PFSK-1 (cell line): ENCODE measurements at regions not wholly inside any gene's neighbourhood (a gene's known extent, or its start where the extent isn't known, plus 50 kb on each side); places are given as distances from the start of the nearest gene placed in this dataset.

Source experiments
- FOXP2 ChIP-seq: optimal IDR thresholded peaks from 2 replicates; pipeline ENCODE3; 2011; ENCODE audit warnings: borderline replicate concordance, control low read depth, inconsistent platforms; ENCODE audit not compliant: insufficient read depth; ENCODE audit errors: extremely low read length, extremely low read depth
- POLR2AphosphoS5 ChIP-seq: IDR thresholded peaks from 2 replicates; pipeline ENCODE4 v1.6.1; 2012; ENCODE audit warnings: low read depth, mild to moderate bottlenecking, control low read depth, low read length, moderate library complexity
- SIN3A ChIP-seq: IDR thresholded peaks from 2 replicates; pipeline ENCODE4 v1.6.1; 2012; ENCODE audit warnings: mild to moderate bottlenecking, low read length, moderate library complexity, borderline replicate concordance; ENCODE audit not compliant: insufficient read depth
- TAF1 ChIP-seq: IDR thresholded peaks from 2 replicates; pipeline ENCODE4 v1.6.1; 2012; ENCODE audit warnings: low read length, control low read depth, borderline replicate concordance; ENCODE audit not compliant: insufficient read depth
- TF ChIP-seq, protein P1 (sequence below), 2 experiments: IDR thresholded peaks; 2 replicates each; pipeline versions ENCODE4 v1.6.1 to v1.8.0; 2011 to 2012; ENCODE audit warnings: low read depth in 2 of 2, low read length in 2 of 2, control low read depth in 1 of 2, inconsistent platforms in 1 of 2, mild to moderate bottlenecking in 1 of 2, moderate library complexity in 1 of 2; ENCODE audit not compliant: insufficient read depth in 1 of 2

DNA sequence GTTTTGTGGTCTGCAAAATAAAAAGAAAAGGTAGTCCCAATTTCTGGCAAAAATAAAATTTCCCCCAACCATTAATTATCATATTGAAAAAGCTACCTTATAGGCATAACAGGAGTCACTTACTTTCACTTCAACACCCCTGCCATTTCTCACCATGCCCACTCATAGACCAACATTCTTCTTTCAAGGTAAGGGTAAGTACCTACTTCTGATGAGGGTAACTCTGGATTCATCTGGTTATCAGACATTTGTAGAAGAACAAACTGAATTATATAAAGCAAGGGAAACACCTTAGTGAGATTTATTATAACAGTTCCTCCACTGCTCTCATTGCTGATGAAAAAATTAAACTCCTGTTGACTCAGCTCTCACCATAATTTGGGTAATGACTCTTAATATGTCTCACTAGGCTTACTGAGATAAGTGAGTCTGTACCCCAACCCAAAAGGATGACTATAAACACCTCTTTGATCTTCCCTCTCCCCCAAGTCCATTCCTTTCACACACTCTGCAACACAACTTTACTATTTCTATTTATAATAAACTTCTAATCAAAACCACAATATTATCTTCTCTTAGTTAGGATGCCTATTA is 287.6 kb downstream of the KDM5D start:
- TF ChIP-seq SIN3A (no peak), POLR2AphosphoS5 (no peak)
- TF ChIP-seq, protein P1, sequence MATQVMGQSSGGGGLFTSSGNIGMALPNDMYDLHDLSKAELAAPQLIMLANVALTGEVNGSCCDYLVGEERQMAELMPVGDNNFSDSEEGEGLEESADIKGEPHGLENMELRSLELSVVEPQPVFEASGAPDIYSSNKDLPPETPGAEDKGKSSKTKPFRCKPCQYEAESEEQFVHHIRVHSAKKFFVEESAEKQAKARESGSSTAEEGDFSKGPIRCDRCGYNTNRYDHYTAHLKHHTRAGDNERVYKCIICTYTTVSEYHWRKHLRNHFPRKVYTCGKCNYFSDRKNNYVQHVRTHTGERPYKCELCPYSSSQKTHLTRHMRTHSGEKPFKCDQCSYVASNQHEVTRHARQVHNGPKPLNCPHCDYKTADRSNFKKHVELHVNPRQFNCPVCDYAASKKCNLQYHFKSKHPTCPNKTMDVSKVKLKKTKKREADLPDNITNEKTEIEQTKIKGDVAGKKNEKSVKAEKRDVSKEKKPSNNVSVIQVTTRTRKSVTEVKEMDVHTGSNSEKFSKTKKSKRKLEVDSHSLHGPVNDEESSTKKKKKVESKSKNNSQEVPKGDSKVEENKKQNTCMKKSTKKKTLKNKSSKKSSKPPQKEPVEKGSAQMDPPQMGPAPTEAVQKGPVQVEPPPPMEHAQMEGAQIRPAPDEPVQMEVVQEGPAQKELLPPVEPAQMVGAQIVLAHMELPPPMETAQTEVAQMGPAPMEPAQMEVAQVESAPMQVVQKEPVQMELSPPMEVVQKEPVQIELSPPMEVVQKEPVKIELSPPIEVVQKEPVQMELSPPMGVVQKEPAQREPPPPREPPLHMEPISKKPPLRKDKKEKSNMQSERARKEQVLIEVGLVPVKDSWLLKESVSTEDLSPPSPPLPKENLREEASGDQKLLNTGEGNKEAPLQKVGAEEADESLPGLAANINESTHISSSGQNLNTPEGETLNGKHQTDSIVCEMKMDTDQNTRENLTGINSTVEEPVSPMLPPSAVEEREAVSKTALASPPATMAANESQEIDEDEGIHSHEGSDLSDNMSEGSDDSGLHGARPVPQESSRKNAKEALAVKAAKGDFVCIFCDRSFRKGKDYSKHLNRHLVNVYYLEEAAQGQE (IDR thresholded peaks at IDR 0.05; ENCODE audit: insufficient read depth in 1 of 2, low read depth in 2 of 2, low read length in 2 of 2), result no peak

DNA sequence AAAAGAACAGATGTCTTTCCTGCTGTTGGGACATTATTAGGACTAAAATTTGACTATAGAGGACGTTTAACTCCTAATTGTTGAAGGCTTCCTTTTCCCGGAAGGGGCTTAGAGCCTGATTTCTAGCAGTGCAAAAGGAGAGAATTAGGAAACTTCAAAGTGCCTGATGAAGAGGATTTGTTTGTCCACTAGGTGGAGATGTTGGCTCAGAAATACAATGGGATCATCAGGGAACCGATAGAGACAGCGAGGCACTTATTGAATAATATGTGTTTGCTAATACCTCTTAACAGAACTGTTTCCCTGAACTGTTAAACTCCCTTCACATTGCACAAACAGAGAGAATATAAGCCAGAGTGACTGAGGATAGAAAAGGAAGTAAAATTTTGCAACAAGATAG is 311.5 kb downstream of the KDM5D start:
- TF ChIP-seq POLR2AphosphoS5 (no peak), TAF1 (no peak), FOXP2 (no peak), SIN3A (no peak)
- TF ChIP-seq, protein P1 (IDR thresholded peaks at IDR 0.05; ENCODE audit: insufficient read depth in 1 of 2, low read depth in 2 of 2, low read length in 2 of 2), result no peak

- TF ChIP-seq, protein P1 (IDR thresholded peaks at IDR 0.05; ENCODE audit: insufficient read depth in 1 of 2, low read depth in 2 of 2, low read length in 2 of 2), result no peak
- TF ChIP-seq SIN3A (no peak), FOXP2 (no peak), TAF1 (no peak), POLR2AphosphoS5 (no peak)
Observed at GRCh38 chrY:19427736-19428518, 316.6 kb downstream of the KDM5D start.

- TF ChIP-seq POLR2AphosphoS5 (no peak), TAF1 (no peak), SIN3A (no peak), FOXP2 (no peak)
- TF ChIP-seq, protein P1 (IDR thresholded peaks at IDR 0.05; ENCODE audit: insufficient read depth in 1 of 2, low read depth in 2 of 2, low read length in 2 of 2), result no peak
Observed at GRCh38 chrY:19410980-19411766, 333.4 kb downstream of the KDM5D start.
